ENCODE measurements at regions not wholly inside any gene's neighbourhood (a gene's known extent, or its start where the extent isn't known, plus 50 kb on each side); places are given as distances from the start of the nearest gene placed in this dataset.

GRCh38 chr4:188821500-188821899 is 682.3 kb downstream of the TRIML1 start:
- TF ChIP-seq POLR2A (IDR thresholded peaks at IDR 0.05): no peak
- TF ChIP-seq, protein P1, sequence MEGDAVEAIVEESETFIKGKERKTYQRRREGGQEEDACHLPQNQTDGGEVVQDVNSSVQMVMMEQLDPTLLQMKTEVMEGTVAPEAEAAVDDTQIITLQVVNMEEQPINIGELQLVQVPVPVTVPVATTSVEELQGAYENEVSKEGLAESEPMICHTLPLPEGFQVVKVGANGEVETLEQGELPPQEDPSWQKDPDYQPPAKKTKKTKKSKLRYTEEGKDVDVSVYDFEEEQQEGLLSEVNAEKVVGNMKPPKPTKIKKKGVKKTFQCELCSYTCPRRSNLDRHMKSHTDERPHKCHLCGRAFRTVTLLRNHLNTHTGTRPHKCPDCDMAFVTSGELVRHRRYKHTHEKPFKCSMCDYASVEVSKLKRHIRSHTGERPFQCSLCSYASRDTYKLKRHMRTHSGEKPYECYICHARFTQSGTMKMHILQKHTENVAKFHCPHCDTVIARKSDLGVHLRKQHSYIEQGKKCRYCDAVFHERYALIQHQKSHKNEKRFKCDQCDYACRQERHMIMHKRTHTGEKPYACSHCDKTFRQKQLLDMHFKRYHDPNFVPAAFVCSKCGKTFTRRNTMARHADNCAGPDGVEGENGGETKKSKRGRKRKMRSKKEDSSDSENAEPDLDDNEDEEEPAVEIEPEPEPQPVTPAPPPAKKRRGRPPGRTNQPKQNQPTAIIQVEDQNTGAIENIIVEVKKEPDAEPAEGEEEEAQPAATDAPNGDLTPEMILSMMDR (IDR thresholded peaks at IDR 0.05): no peak
